Adrenal gland (tissue), 9 donors: ENCODE measurements at regions not wholly inside any gene's neighbourhood (a gene's known extent, or its start where the extent isn't known, plus 50 kb on each side); places are given as distances from the start of the nearest gene placed in this dataset.

Experiments used
- DNase-seq, 7 donors: peaks; one replicate each; pipeline ENCODE4 v3.0.0-alpha.2; 2019 to 2020
- H3K27ac ChIP-seq, 5 donors: fragments of 200-600 bp; sonication (generic) in 4 of 5; 1 replicate in 3 of 5; 2 replicates in 2 of 5; pipeline versions ENCODE4 v1.5.1 to v1.8.0; 2016 to 2020; ENCODE audit warnings: mild to moderate bottlenecking in 1 of 5
- H3K27me3 ChIP-seq: fragments of 200-600 bp; 2 replicates; pipeline ENCODE4 v1.8.0; 2021
- H3K36me3 ChIP-seq, 2 donors: fragments of 200-600 bp; replicated peaks in 1 of 2; 1 replicate in 1 of 2; 2 replicates in 1 of 2; pipeline versions ENCODE4 v1.5.1 to v1.8.0; 2018 to 2022
- H3K4me1 ChIP-seq, 2 donors: fragments of 200-600 bp; replicated peaks in 1 of 2; 1 replicate in 1 of 2; 2 replicates in 1 of 2; pipeline versions ENCODE4 v1.5.1 to v1.8.0; 2018 to 2021
- H3K4me3 ChIP-seq, 4 donors: fragments of 200-600 bp; sonication (generic) in 3 of 4; one replicate each; pipeline ENCODE4 v1.5.1; 2016 to 2018
- H3K9me3 ChIP-seq, 3 donors: fragments of 200-600 bp; sonication (generic) in 1 of 3; replicated peaks in 1 of 3; 1 replicate in 2 of 3; 2 replicates in 1 of 3; pipeline versions ENCODE4 v1.5.1 to v1.8.0; 2016 to 2021
- CTCF ChIP-seq, 6 experiments: fragments of 450-650 bp in 4 of 6; fragments of 200-600 bp in 2 of 6; sonication (generic) in 1 of 6; IDR thresholded peaks; 1 replicate in 5 of 6; 2 replicates in 1 of 6; pipeline versions ENCODE4 v1.5.1 to v1.8.0; 2016 to 2021; ENCODE audit warnings: antibody characterized with exemption in 6 of 6, mild to moderate bottlenecking in 2 of 6, moderate library complexity in 1 of 6
- POLR2A ChIP-seq, 2 donors: fragments of 450-650 bp; IDR thresholded peaks; one replicate each; pipeline ENCODE4 v1.6.1; 2017; ENCODE audit warnings: antibody characterized with exemption in 2 of 2, mild to moderate bottlenecking in 2 of 2, moderate library complexity in 1 of 2
- WGBS, 4 donors: extraction: QIAGEN DNeasy Blood & Tissue Kit in 2 of 4; methylation state at CpG; one replicate each; pipeline versions ENCODE4 v1.1.5 to v1.1.7; 2013 to 2017; 5-methylcytosine and 5-hydroxymethylcytosine counted together
- intact Hi-C, 2 donors: fragments of 100-400 bp; cut with DNase I; formaldehyde crosslinking; loops; one replicate each; pipeline versions ENCODE4 v1.14.1 to v1.15.0; 2022 to 2023
- microRNA-seq, 3 donors: library from miRNA; unstranded; fragments of <30 nt; microRNA quantifications; one replicate each; pipeline ENCODE4, GENCODE V29; 2017 to 2020
- small RNA-seq, 2 donors: library from RNA; depleted of rRNA; stranded (forward); fragments of <200 nt; gene quantifications; one replicate each; pipeline ENCODE3, GENCODE V24; 2016
- donor health status: healthy with polysubstance abuse.
- donor health status: Bipolar disorder and iron deficiency.
- donor health status: DM: yes; HTN: yes; CAD: no.
- donor health status: DM: no; HTN: no; CAD: no.
- donor health status: DM: no; HTN: no; CAD: no.

- TF ChIP-seq POLR2A (IDR thresholded peaks at IDR 0.05) (no peak), CTCF (IDR thresholded peaks at IDR 0.05) (no peak)
- H3K4me1 ChIP-seq, result no peaks in the 10 kb centered on the region
- 71 to 76% (median 74%) methylated on average over 3 of the region's 3 CpGs for WGBS, 4 donors
Observed at GRCh38 chr10:20343036-20343435, 526.8 kb downstream of the PLXDC2 start.

More at GRCh38 chr10:20343036-20343435, 526.8 kb downstream of the PLXDC2 start:
- intact Hi-C loops, result no loop called here
- no peak overlapping the region for H3K4me3 ChIP-seq
- DNase-seq, result no peak
- H3K27me3 ChIP-seq, result no peaks in the 10 kb centered on the region
- no peak overlapping the region for H3K27ac ChIP-seq
- H3K9me3 ChIP-seq, result no peaks in the 10 kb centered on the region
- no peaks in the 10 kb centered on the region for H3K36me3 ChIP-seq

Small RNAs in the stretch of these regions (microRNA-seq; reads per million reads assigned to microRNA genes)
- gene MIR4675, result 0 reads per million in 3 donors

Small RNAs in the stretch of these regions (small RNA-seq; reads per million reads assigned to genes)
- gene AL590032.1, result 0 reads per million in 2 donors
- gene MIR4675, result 0 reads per million in 2 donors
